HG03139 (cell line): ENCODE measurements at regions not wholly inside any gene's neighbourhood (a gene's known extent, or its start where the extent isn't known, plus 50 kb on each side); places are given as distances from the start of the nearest gene placed in this dataset.
"Not testable (repeated sequence)": the region's sequence is repeated elsewhere in the genome, so short reads cannot be mapped to it uniquely, and the experiment has no call there.

Source experiments
- ATAC-seq: cut with Tn5 transposase; IDR thresholded peaks from one replicate; pipeline ENCODE4 v1.9.1; 2021; ENCODE audit not compliant: unreplicated experiment

- ATAC-seq = no peak
Measured at GRCh38 chr4:132085105-132085504, 1064.0 kb upstream of the PCDH10 start.

GRCh38 chr4:132094017-132094416, 1055.1 kb upstream of the PCDH10 start:
- ATAC-seq = no peak

GRCh38 chr4:132097041-132097440, 1052.1 kb upstream of the PCDH10 start:
- no peak for ATAC-seq

GRCh38 chr4:132101526-132101925, 1047.6 kb upstream of the PCDH10 start:
- ATAC-seq = no peak

GRCh38 chr4:132108784-132109183, 1040.3 kb upstream of the PCDH10 start:
- ATAC-seq = no peak

- ATAC-seq = no peak
Measured at GRCh38 chr4:132114885-132115284, 1034.2 kb upstream of the PCDH10 start.

GRCh38 chr4:132122741-132123140, 1026.4 kb upstream of the PCDH10 start:
- ATAC-seq = not testable (repeated sequence)

- peak; percentile 60 for ATAC-seq
Measured at GRCh38 chr4:132123870-132124623, 1025.0 kb upstream of the PCDH10 start.

GRCh38 chr4:132124624-132124974, 1024.5 kb upstream of the PCDH10 start:
- ATAC-seq = no peak

GRCh38 chr4:132125131-132125530, 1024.0 kb upstream of the PCDH10 start:
- ATAC-seq = no peak

GRCh38 chr4:132132433-132132832, 1016.7 kb upstream of the PCDH10 start:
- no peak for ATAC-seq

GRCh38 chr4:132169660-132170059, 979.4 kb upstream of the PCDH10 start:
- no peak for ATAC-seq

GRCh38 chr4:132180020-132180427, 969.1 kb upstream of the PCDH10 start:
- no peak for ATAC-seq

- ATAC-seq = no peak
Measured at GRCh38 chr4:132195176-132195575, 953.9 kb upstream of the PCDH10 start.

- ATAC-seq = no peak
Measured at GRCh38 chr4:132203618-132204017, 945.5 kb upstream of the PCDH10 start.

- no peak for ATAC-seq
Measured at GRCh38 chr4:132214519-132214918, 934.6 kb upstream of the PCDH10 start.

GRCh38 chr4:132218406-132218805, 930.7 kb upstream of the PCDH10 start:
- no peak for ATAC-seq

GRCh38 chr4:132227151-132227856, 921.8 kb upstream of the PCDH10 start:
- no peak for ATAC-seq

GRCh38 chr4:132227857-132228165, 921.3 kb upstream of the PCDH10 start:
- ATAC-seq = not testable (repeated sequence)

- ATAC-seq = no peak
Measured at GRCh38 chr4:132228676-132229075, 920.4 kb upstream of the PCDH10 start.

GRCh38 chr4:132230025-132230424, 919.1 kb upstream of the PCDH10 start:
- ATAC-seq = no peak

GRCh38 chr4:132238697-132239096, 910.4 kb upstream of the PCDH10 start:
- ATAC-seq = no peak

GRCh38 chr4:132240081-132240480, 909.0 kb upstream of the PCDH10 start:
- ATAC-seq = no peak
